Endothelial cell of umbilical vein (primary cell): ENCODE measurements at regions not wholly inside any gene's neighbourhood (a gene's known extent, or its start where the extent isn't known, plus 50 kb on each side); places are given as distances from the start of the nearest gene placed in this dataset.

Experiments
- BruUV-seq: library from RNA; stranded (reverse); fragments of 400-500 nt; replicated peaks from 2 replicates; lab custom pipeline; 2021; lab: Mats Ljungman, UMichigan
- CTCF ChIA-PET: fragments of 300-600, 350-600 bp; sonication (Branson Sonifier 250); formaldehyde crosslinking; loops from one replicate; lab custom pipeline; 2021; ENCODE audit warnings: antibody characterized with exemption, inconsistent platforms; lab: Charles Lee
- POLR2A ChIA-PET: fragments of 300-600, 350-600 bp; sonication (Branson Sonifier 250); formaldehyde crosslinking; loops from one replicate; lab custom pipeline; 2021; ENCODE audit warnings: antibody characterized with exemption, inconsistent platforms; lab: Charles Lee
- DNase-seq: peaks from one replicate; pipeline ENCODE4 v3.0.0-alpha.2; 2011; ENCODE audit warnings: low read depth, low spot score
- FAIRE-seq: peaks from 2 replicates; lab custom pipeline; 2011; peaks lifted over from hg19 to GRCh38; lab: Jason Lieb, UNC
- H2AFZ ChIP-seq: 2 replicates; pipeline ENCODE4 v1.6.0; 2012; ENCODE audit warnings: low read depth, low read length, control low read depth, inconsistent platforms
- H3K27ac ChIP-seq: 2 replicates; pipeline ENCODE4 v1.5.1; 2011; ENCODE audit warnings: low read depth, mild to moderate bottlenecking, control low read depth, low read length, moderate library complexity; ENCODE audit not compliant: insufficient read depth
- H3K27me3 ChIP-seq, 2 experiments: 2 replicates each; pipeline versions ENCODE4 v1.6.0 to v1.6.1; 2011; ENCODE audit warnings: low read length in 2 of 2, mixed read lengths in 1 of 2; ENCODE audit not compliant: control insufficient read depth in 2 of 2, insufficient read depth in 2 of 2
- H3K36me3 ChIP-seq, 2 experiments: 2 replicates in 1 of 2; 3 replicates in 1 of 2; pipeline ENCODE4 v1.5.1; 2011; ENCODE audit warnings: low read length in 2 of 2, mild to moderate bottlenecking in 1 of 2, moderate library complexity in 1 of 2; ENCODE audit not compliant: control insufficient read depth in 2 of 2, insufficient read depth in 2 of 2; ENCODE audit errors: extremely low read depth in 1 of 2
- H3K4me1 ChIP-seq: 3 replicates; pipeline ENCODE4 v1.5.1; 2011; ENCODE audit warnings: mild to moderate bottlenecking, low read length; ENCODE audit not compliant: control insufficient read depth, insufficient read depth; ENCODE audit errors: extremely low read depth
- H3K4me2 ChIP-seq: 2 replicates; pipeline ENCODE4 v1.6.1; 2011; ENCODE audit warnings: low read length, control low read depth, mixed read lengths; ENCODE audit not compliant: insufficient read depth
- H3K4me3 ChIP-seq, 3 experiments: fragments of 200-600 bp in 1 of 3; sonication (generic), shearing (Covaris generic) in 1 of 3; replicated peaks in 1 of 3; 2 replicates each; pipeline ENCODE4 v1.5.1; 2011 to 2016; ENCODE audit warnings: control low read depth in 3 of 3, low read length in 3 of 3, mild to moderate bottlenecking in 2 of 3, inconsistent platforms in 1 of 3, low read depth in 1 of 3, moderate library complexity in 1 of 3; ENCODE audit not compliant: insufficient read depth in 1 of 3
- H3K79me2 ChIP-seq: 2 replicates; pipeline ENCODE4 v1.6.0; 2012; ENCODE audit warnings: low read length, inconsistent platforms; ENCODE audit not compliant: control insufficient read depth, insufficient read depth
- H3K9ac ChIP-seq: replicated peaks from 2 replicates; pipeline ENCODE3; 2011; ENCODE audit warnings: low read length, control low read depth; ENCODE audit not compliant: insufficient read depth; ENCODE audit errors: extremely low read depth
- H3K9me1 ChIP-seq: replicated peaks from 3 replicates; pipeline ENCODE4 v1.6.0; 2011; ENCODE audit warnings: mild to moderate bottlenecking, low read length; ENCODE audit not compliant: control insufficient read depth, insufficient read depth; ENCODE audit errors: extremely low read depth
- H3K9me3 ChIP-seq: replicated peaks from 2 replicates; pipeline ENCODE4 v1.5.1; 2012; ENCODE audit warnings: low read length, inconsistent platforms; ENCODE audit not compliant: control insufficient read depth, insufficient read depth
- H4K20me1 ChIP-seq: replicated peaks from 2 replicates; pipeline ENCODE3; 2011; ENCODE audit warnings: mild to moderate bottlenecking, low read length; ENCODE audit not compliant: control insufficient read depth, insufficient read depth; ENCODE audit errors: extremely low read depth
- EZH2 ChIP-seq: IDR thresholded peaks from 2 replicates; pipeline ENCODE4 v1.6.1; 2012; ENCODE audit warnings: borderline replicate concordance, low read depth, mild to moderate bottlenecking, moderate library complexity, low read length, inconsistent platforms; ENCODE audit not compliant: severe bottlenecking
- FOS ChIP-seq: IDR thresholded peaks from 2 replicates; pipeline ENCODE4 v1.6.1; 2011; ENCODE audit warnings: mild to moderate bottlenecking, low read length, moderate library complexity, borderline replicate concordance; ENCODE audit not compliant: insufficient read depth
- GATA2 ChIP-seq: IDR thresholded peaks from 2 replicates; pipeline ENCODE4 v1.7.0; 2011; ENCODE audit warnings: low read depth, mild to moderate bottlenecking, moderate library complexity, mixed read lengths, low read length; ENCODE audit not compliant: insufficient read length, insufficient read depth
- JUN ChIP-seq: IDR thresholded peaks from 2 replicates; pipeline ENCODE4 v1.6.1; 2011; ENCODE audit warnings: borderline replicate concordance, low read depth; ENCODE audit not compliant: insufficient read length, insufficient read depth
- MAX ChIP-seq: IDR thresholded peaks from 2 replicates; pipeline ENCODE4 v1.6.1; 2011; ENCODE audit not compliant: insufficient read depth, insufficient read length
- MYC ChIP-seq: IDR thresholded peaks from one replicate; pipeline ENCODE4 v1.6.1; 2011; ENCODE audit warnings: mild to moderate bottlenecking, low read depth, low read length
- POLR2A ChIP-seq: IDR thresholded peaks from 2 replicates; pipeline ENCODE4 v1.6.1; 2012; ENCODE audit warnings: low read depth, mild to moderate bottlenecking, control low read depth, low read length
- POLR2AphosphoS5 ChIP-seq: IDR thresholded peaks from 2 replicates; pipeline ENCODE4 v1.6.1; 2012; ENCODE audit warnings: low read depth, mild to moderate bottlenecking, control low read depth, low read length, moderate library complexity; ENCODE audit not compliant: insufficient read depth
- dilution Hi-C: fragments of 300-500 bp; cut with MboI; formaldehyde crosslinking; loops from one replicate; pipeline ENCODE4 v1.15.0; 2019; ENCODE audit warnings: low sequenced_read_pairs; ENCODE audit not compliant: extremely low pct_ligation_motif_present
- intact Hi-C: fragments of 100-400 bp; cut with micrococcal nuclease; formaldehyde crosslinking; loops from one replicate; pipeline ENCODE4 v1.10.0; 2022
- TF ChIP-seq, protein P1 (sequence below), 2 donors: IDR thresholded peaks; 1 replicate in 1 of 2; 2 replicates in 1 of 2; pipeline ENCODE4 v1.5.1; 2011; ENCODE audit warnings: low read length in 2 of 2, mild to moderate bottlenecking in 2 of 2, moderate library complexity in 2 of 2, control low read depth in 1 of 2, inconsistent platforms in 1 of 2, low read depth in 1 of 2; ENCODE audit not compliant: insufficient read depth in 1 of 2; ENCODE audit errors: extremely low read depth in 1 of 2

DNA sequence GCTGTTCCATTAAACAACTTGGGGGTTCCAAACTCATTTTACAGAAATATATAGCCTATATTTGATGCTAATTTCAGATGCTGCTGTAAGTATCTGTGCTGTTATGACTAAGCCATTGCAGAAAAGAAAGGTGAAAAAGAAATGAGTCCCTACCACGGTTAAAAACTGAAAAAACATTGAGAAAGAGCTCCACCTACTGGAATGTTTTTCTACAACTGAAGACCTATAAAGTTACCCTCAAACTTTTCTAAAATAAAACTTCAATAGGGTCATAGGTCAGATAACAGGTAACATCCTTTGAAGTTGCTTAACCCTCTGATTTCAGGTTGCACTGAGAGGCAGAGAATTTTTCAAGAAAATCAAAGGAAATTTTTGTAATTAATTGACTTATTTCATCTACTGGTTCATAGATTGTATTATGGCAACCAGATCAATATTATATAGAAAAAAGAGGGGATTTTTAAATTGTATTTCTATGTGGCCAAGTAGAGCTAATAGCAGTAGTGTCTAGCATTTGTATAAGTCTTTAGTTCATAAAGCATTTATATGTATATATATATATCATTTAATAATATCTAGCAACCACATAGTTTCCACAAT, 279.9 kb downstream of the RPS29 start:
- no peak overlapping the region for H3K4me2 ChIP-seq
- no peaks in the 10 kb centered on the region for H3K27me3 ChIP-seq
- H3K36me3 ChIP-seq, result no peaks in the 10 kb centered on the region
- FAIRE-seq (no peak), DNase-seq (peak; percentile 2)
- no peaks in the 10 kb centered on the region for H3K9me3 ChIP-seq
- H2AFZ ChIP-seq, result no peak overlapping the region
- POLR2A ChIA-PET, result no interaction called here
- no peak overlapping the region for H3K4me3 ChIP-seq
- no peak overlapping the region for H3K9ac ChIP-seq
- no peak overlapping the region for H3K27ac ChIP-seq
- H3K9me1 ChIP-seq, result no peaks in the 10 kb centered on the region
- BruUV-seq, result no TSS peak
- H3K79me2 ChIP-seq, result no peaks in the 10 kb centered on the region
- H4K20me1 ChIP-seq, result no peaks in the 10 kb centered on the region
- dilution Hi-C loops, result no loop called here
- intact Hi-C loops, result no loop called here
- CTCF ChIA-PET, result interaction anchor here (1.0 to 1.4 kb wide), 2 partner anchors 10 to 827 kb away, joined by 3 read pairs; no protein-coding TSS in a partner anchor
- no peak for TF ChIP-seq FOS
- TF ChIP-seq GATA2, result no peak
- no peak for TF ChIP-seq MAX
- TF ChIP-seq MYC, result no peak
- TF ChIP-seq JUN, result no peak
- TF ChIP-seq POLR2A, result no peak
- TF ChIP-seq, protein P1, sequence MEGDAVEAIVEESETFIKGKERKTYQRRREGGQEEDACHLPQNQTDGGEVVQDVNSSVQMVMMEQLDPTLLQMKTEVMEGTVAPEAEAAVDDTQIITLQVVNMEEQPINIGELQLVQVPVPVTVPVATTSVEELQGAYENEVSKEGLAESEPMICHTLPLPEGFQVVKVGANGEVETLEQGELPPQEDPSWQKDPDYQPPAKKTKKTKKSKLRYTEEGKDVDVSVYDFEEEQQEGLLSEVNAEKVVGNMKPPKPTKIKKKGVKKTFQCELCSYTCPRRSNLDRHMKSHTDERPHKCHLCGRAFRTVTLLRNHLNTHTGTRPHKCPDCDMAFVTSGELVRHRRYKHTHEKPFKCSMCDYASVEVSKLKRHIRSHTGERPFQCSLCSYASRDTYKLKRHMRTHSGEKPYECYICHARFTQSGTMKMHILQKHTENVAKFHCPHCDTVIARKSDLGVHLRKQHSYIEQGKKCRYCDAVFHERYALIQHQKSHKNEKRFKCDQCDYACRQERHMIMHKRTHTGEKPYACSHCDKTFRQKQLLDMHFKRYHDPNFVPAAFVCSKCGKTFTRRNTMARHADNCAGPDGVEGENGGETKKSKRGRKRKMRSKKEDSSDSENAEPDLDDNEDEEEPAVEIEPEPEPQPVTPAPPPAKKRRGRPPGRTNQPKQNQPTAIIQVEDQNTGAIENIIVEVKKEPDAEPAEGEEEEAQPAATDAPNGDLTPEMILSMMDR (IDR thresholded peaks at IDR 0.05; ENCODE audit: extremely low read depth in 1 of 2, insufficient read depth in 1 of 2, low read depth in 1 of 2, low read length in 2 of 2), result no peak
- TF ChIP-seq POLR2AphosphoS5, result no peak
- TF ChIP-seq EZH2, result no peak
- no peaks in the 10 kb centered on the region for H3K4me1 ChIP-seq
